K562 (cell line): ENCODE measurements at regions not wholly inside any gene's neighbourhood (a gene's known extent, or its start where the extent isn't known, plus 50 kb on each side); places are given as distances from the start of the nearest gene placed in this dataset.

Experiments
- ATAC-seq: fragments of 200-7000 bp; cut with Tn5 transposase; 3 replicates; pipeline ENCODE4 v1.9.1; 2020; ENCODE audit warnings: moderate library complexity
- BruUV-seq: library from RNA; stranded (reverse); fragments of 400-500 nt; replicated peaks from 2 replicates; lab custom pipeline; 2021; lab: Mats Ljungman, UMichigan
- CTCF ChIA-PET: fragments of 300-600 bp; formaldehyde crosslinking; extraction: SDS; loops from one replicate; lab custom pipeline; 2021; ENCODE audit warnings: low intra/inter-chr PET ratio; lab: Yijun Ruan, JAX
- POLR2A ChIA-PET: fragments of 300-600, 350-650 bp; sonication (Branson Sonifier 250); formaldehyde crosslinking; extraction: SDS; loops from one replicate; lab custom pipeline; 2021; ENCODE audit warnings: antibody characterized with exemption, inconsistent platforms; lab: Yijun Ruan, JAX
- DNase-seq, 4 experiments: peaks; one replicate each; pipeline versions ENCODE4 v3.0.0 to v3.0.0-alpha.2; 2011 to 2018; ENCODE audit warnings: low spot score in 3 of 4, mixed read lengths in 3 of 4; ENCODE audit errors: extremely low read depth in 1 of 4
- FAIRE-seq: peaks from 2 replicates; lab custom pipeline; 2011; peaks lifted over from hg19 to GRCh38; lab: Jason Lieb, UNC
- H2AFZ ChIP-seq: 2 replicates; pipeline ENCODE4 v1.6.0; 2011; ENCODE audit warnings: low read depth, low read length, control low read depth, inconsistent platforms
- H3K27ac ChIP-seq: fragments of 200-600 bp; 3 replicates; pipeline ENCODE4 v1.8.0; 2011; ENCODE audit warnings: low read depth, mild to moderate bottlenecking, control low read depth, inconsistent platforms, low read length, moderate library complexity, mixed read lengths; ENCODE audit errors: extremely low read depth
- H3K27me3 ChIP-seq, 2 experiments: fragments of 300-600 bp in 1 of 2; 2 replicates in 1 of 2; 3 replicates in 1 of 2; pipeline versions ENCODE4 v1.6.0 to v1.8.0; 2011; ENCODE audit warnings: inconsistent platforms in 2 of 2, low read length in 2 of 2, mild to moderate bottlenecking in 1 of 2, mixed read lengths in 1 of 2, moderate library complexity in 1 of 2; ENCODE audit not compliant: control insufficient read depth in 2 of 2, insufficient read depth in 2 of 2
- H3K36me3 ChIP-seq: fragments of 300-600 bp; 3 replicates; pipeline ENCODE4 v1.8.0; 2011; ENCODE audit warnings: mild to moderate bottlenecking, low read length, inconsistent platforms; ENCODE audit not compliant: control insufficient read depth, insufficient read depth
- H3K4me1 ChIP-seq, 2 experiments: fragments of 200-600 bp in 1 of 2; replicated peaks in 1 of 2; 2 replicates in 1 of 2; 3 replicates in 1 of 2; pipeline versions ENCODE4 v1.5.1 to v1.8.0; 2011; ENCODE audit warnings: inconsistent platforms in 2 of 2, low read length in 2 of 2, mild to moderate bottlenecking in 1 of 2, mixed read lengths in 1 of 2, moderate library complexity in 1 of 2; ENCODE audit not compliant: control insufficient read depth in 2 of 2, insufficient read depth in 2 of 2
- H3K4me2 ChIP-seq: 2 replicates; pipeline ENCODE4 v1.6.1; 2011; ENCODE audit warnings: low read length, control low read depth, inconsistent platforms, mixed read lengths; ENCODE audit not compliant: insufficient read depth
- H3K4me3 ChIP-seq: fragments of 200-600 bp; sonication (generic), shearing (Covaris generic); 2 replicates; pipeline ENCODE4 v1.5.1; 2016; ENCODE audit warnings: control low read depth, inconsistent platforms
- H3K79me2 ChIP-seq: fragments of 200-600 bp; 3 replicates; pipeline ENCODE4 v1.8.0; 2011; ENCODE audit warnings: low read length, inconsistent platforms; ENCODE audit not compliant: control insufficient read depth, insufficient read depth
- H3K9ac ChIP-seq, 2 experiments: 2 replicates each; pipeline versions ENCODE4 v1.6.0 to v1.6.1; 2011; ENCODE audit warnings: low read depth in 2 of 2, low read length in 2 of 2, control low read depth in 1 of 2, inconsistent platforms in 1 of 2, mild to moderate bottlenecking in 1 of 2, mixed read lengths in 1 of 2; ENCODE audit not compliant: insufficient read depth in 1 of 2
- H3K9me1 ChIP-seq: one replicate; pipeline ENCODE4 v1.6.0; 2011; ENCODE audit warnings: inconsistent platforms, mild to moderate bottlenecking, low read length, moderate library complexity; ENCODE audit not compliant: control insufficient read depth, insufficient read depth
- H3K9me3 ChIP-seq: replicated peaks from 2 replicates; pipeline ENCODE4 v1.5.1; 2011; ENCODE audit warnings: low read depth, low read length, inconsistent platforms; ENCODE audit not compliant: control insufficient read depth, insufficient read depth
- H4K20me1 ChIP-seq: replicated peaks from 2 replicates; pipeline ENCODE4 v1.6.1; 2011; ENCODE audit warnings: low read length, inconsistent platforms, mixed read lengths; ENCODE audit not compliant: control insufficient read depth, insufficient read depth
- JUN ChIP-seq, 2 experiments: sonication (generic) in 1 of 2; formaldehyde crosslinking in 1 of 2; IDR thresholded peaks; 2 replicates each; pipeline versions ENCODE4 v1.6.1 to v1.8.0; 2012 to 2022; ENCODE audit warnings: borderline replicate concordance in 2 of 2, mild to moderate bottlenecking in 2 of 2, improper control_type of control experiment in 1 of 2, low read depth in 1 of 2, low read length in 1 of 2, missing genetic modification reagents in 1 of 2
- LEF1 ChIP-seq: fragments of 450-650 bp; IDR thresholded peaks from 2 replicates; pipeline ENCODE4 v1.6.1; 2016; ENCODE audit warnings: mild to moderate bottlenecking
- MYNN ChIP-seq, 2 experiments: sonication (generic); formaldehyde crosslinking in 1 of 2; IDR thresholded peaks; 2 replicates each; pipeline versions ENCODE4 v1.5.0 to v1.6.1; 2016 to 2020; ENCODE audit warnings: antibody characterized with exemption in 1 of 2, missing genetic modification reagents in 1 of 2
- TCF7L2 ChIP-seq: fragments of 150-350 bp; IDR thresholded peaks from 2 replicates; pipeline ENCODE4 v1.6.1; 2016; ENCODE audit warnings: low read depth, mild to moderate bottlenecking, low read length, moderate library complexity
- YBX1 ChIP-seq: fragments of 450-650 bp; IDR thresholded peaks from 2 replicates; pipeline ENCODE4 v1.7.1; 2016; ENCODE audit warnings: mild to moderate bottlenecking
- ZC3H4 ChIP-seq: sonication (generic); formaldehyde crosslinking; IDR thresholded peaks from 2 replicates; pipeline ENCODE4 v1.9.0; 2021; ENCODE audit warnings: missing genetic modification reagents, borderline replicate concordance
- ZNF449 ChIP-seq: fragments of 250-450 bp; sonication (Bioruptor Pico); IDR thresholded peaks from 2 replicates; pipeline ENCODE4 v1.8.0; 2022; ENCODE audit warnings: moderate library complexity, mild to moderate bottlenecking, inconsistent platforms
- ZNF695 ChIP-seq: fragments of 450-650 bp; formaldehyde crosslinking; IDR thresholded peaks from 2 replicates; pipeline ENCODE4 v1.4.0; 2020; ENCODE audit warnings: mild to moderate bottlenecking, moderate library complexity
- WGBS: fragments of 100-300 bp; shearing (Covaris generic); methylation state at CpG from one replicate; pipeline ENCODE4 v1.1.6; 2016; ENCODE audit warnings: low coverage, mixed read lengths; ENCODE audit not compliant: insufficient coverage; ENCODE audit errors: missing lambda C conversion rate; 5-methylcytosine and 5-hydroxymethylcytosine counted together
- in situ Hi-C: fragments of 300-500 bp; cut with MboI; formaldehyde crosslinking; loops from 4 replicates; pipeline ENCODE4 v1.15.0; 2018; ENCODE audit warnings: inconsistent platforms, mixed read lengths
- intact Hi-C: fragments of 100-400 bp; cut with micrococcal nuclease; formaldehyde crosslinking; loops from 2 replicates; pipeline ENCODE4 v1.14.2; 2022

- H3K27me3 ChIP-seq, result peaks cover 0 to 4% of the 10 kb centered on the region in 2 experiments; a peak in 1 of 5 replicates
- no peaks in the 10 kb centered on the region for H3K9me1 ChIP-seq
- no peak for TF ChIP-seq JUN (IDR thresholded peaks at IDR 0.05; ENCODE audit: borderline replicate concordance, low read depth, low read length)
- TF ChIP-seq JUN (CRISPR knock-in tag; IDR thresholded peaks at IDR 0.05; ENCODE audit: borderline replicate concordance), result no peak
- no peak for TF ChIP-seq LEF1
- TF ChIP-seq ZNF449 (CRISPR knock-in tag), result no peak
- TF ChIP-seq TCF7L2, result no peak
- no peak for TF ChIP-seq ZC3H4 (CRISPR knock-in tag)
- TF ChIP-seq YBX1, result no peak
- TF ChIP-seq ZNF695 (CRISPR knock-in tag), result no peak
- no peak for TF ChIP-seq MYNN (IDR thresholded peaks at IDR 0.05)
- no peak for TF ChIP-seq MYNN (CRISPR knock-in tag; IDR thresholded peaks at IDR 0.05)
- in situ Hi-C loops, result no loop called here
- intact Hi-C loops, result no loop called here
- H3K4me3 ChIP-seq, result no peak overlapping the region
- BruUV-seq, result no TSS peak
- ATAC-seq (no peak), DNase-seq (no peak), FAIRE-seq (no peak)
- no peak overlapping the region for H2AFZ ChIP-seq
- H3K4me2 ChIP-seq, result no peak overlapping the region
- H4K20me1 ChIP-seq, result no peaks in the 10 kb centered on the region
- ChIA-PET POLR2A (no interaction called here), CTCF (no interaction called here)
- H3K4me1 ChIP-seq, result no peaks in the 10 kb centered on the region
- H3K9ac ChIP-seq, result no peak overlapping the region
- H3K9me3 ChIP-seq, result no peaks in the 10 kb centered on the region
- H3K36me3 ChIP-seq, result no peaks in the 10 kb centered on the region
- WGBS, result 0% methylated on average over 6 of the region's 6 CpGs
- H3K79me2 ChIP-seq, result no peaks in the 10 kb centered on the region
- no peak overlapping the region for H3K27ac ChIP-seq
Observed at GRCh38 chr13:109576331-109576813, 210.0 kb downstream of the IRS2 start.
